IMR-90 (cell line): ENCODE measurements at regions not wholly inside any gene's neighbourhood (a gene's known extent, or its start where the extent isn't known, plus 50 kb on each side); places are given as distances from the start of the nearest gene placed in this dataset.

Source experiments
- ATAC-seq: fragments of 200-7000 bp; cut with Tn5 transposase; 2 replicates; pipeline ENCODE4 v1.9.1; 2020; ENCODE audit warnings: low read depth, mild to moderate bottlenecking, moderate library complexity
- BruUV-seq: library from RNA; stranded (reverse); fragments of 400-500 nt; replicated peaks from 2 replicates; lab custom pipeline; 2021; lab: Mats Ljungman, UMichigan
- CTCF ChIA-PET: fragments of 300-600 bp; formaldehyde crosslinking; extraction: SDS; loops from one replicate; lab custom pipeline; 2021; ENCODE audit warnings: antibody characterized with exemption; lab: Yijun Ruan, JAX
- POLR2A ChIA-PET: fragments of 300-600 bp; sonication (Branson Sonifier 250); formaldehyde crosslinking; loops from one replicate; lab custom pipeline; 2022; ENCODE audit warnings: antibody characterized with exemption; ENCODE audit not compliant: unreplicated experiment; lab: Charles Lee
- DNase-seq: peaks from one replicate; pipeline ENCODE4 v3.0.0; 2013
- H2AFZ ChIP-seq: replicated peaks from 2 replicates; pipeline ENCODE3; 2013; ENCODE audit warnings: low read length, mild to moderate bottlenecking; ENCODE audit not compliant: poor library complexity
- H2AK5ac ChIP-seq: 2 replicates; pipeline ENCODE4 v1.6.1; 2013; ENCODE audit warnings: low read depth, low read length, inconsistent platforms
- H2AK9ac ChIP-seq: replicated peaks from 2 replicates; pipeline ENCODE3; 2013; ENCODE audit warnings: mild to moderate bottlenecking, low read depth, low read length, moderate library complexity; ENCODE audit not compliant: poor library complexity
- H2BK120ac ChIP-seq: 2 replicates; pipeline ENCODE4 v1.6.1; 2013; ENCODE audit warnings: low read depth, low read length, inconsistent platforms
- H2BK15ac ChIP-seq: 3 replicates; pipeline ENCODE4 v1.6.1; 2013; ENCODE audit warnings: low read depth, low read length, inconsistent platforms
- H2BK20ac ChIP-seq: 2 replicates; pipeline ENCODE4 v1.6.1; 2013; ENCODE audit warnings: low read depth, mild to moderate bottlenecking, inconsistent platforms, low read length, moderate library complexity
- H2BK5ac ChIP-seq: 2 replicates; pipeline ENCODE4 v1.6.1; 2013; ENCODE audit warnings: mild to moderate bottlenecking, low read depth, low read length, inconsistent platforms; ENCODE audit not compliant: poor library complexity, severe bottlenecking
- H3K14ac ChIP-seq: replicated peaks from 2 replicates; pipeline ENCODE4 v1.6.1; 2013; ENCODE audit warnings: low read depth, low read length, inconsistent platforms
- H3K18ac ChIP-seq: 2 replicates; pipeline ENCODE4 v1.6.1; 2013; ENCODE audit warnings: low read depth, low read length, control low read depth
- H3K23ac ChIP-seq: 2 replicates; pipeline ENCODE4 v1.6.1; 2013; ENCODE audit warnings: low read depth, low read length, inconsistent platforms
- H3K27ac ChIP-seq: 2 replicates; pipeline ENCODE4 v1.5.1; 2013; ENCODE audit warnings: mild to moderate bottlenecking, control low read depth, low read length; ENCODE audit not compliant: insufficient read depth
- H3K27me3 ChIP-seq: 2 replicates; pipeline ENCODE4 v1.6.1; 2013; ENCODE audit warnings: low read length; ENCODE audit not compliant: control insufficient read depth, insufficient read depth
- H3K36me3 ChIP-seq: 2 replicates; pipeline ENCODE4 v1.6.1; 2013; ENCODE audit warnings: low read length, mixed read lengths; ENCODE audit not compliant: control insufficient read depth, insufficient read depth
- H3K4ac ChIP-seq: 2 replicates; pipeline ENCODE4 v1.6.1; 2013; ENCODE audit warnings: low read depth, low read length, inconsistent platforms
- H3K4me1 ChIP-seq: 2 replicates; pipeline ENCODE4 v1.6.1; 2013; ENCODE audit warnings: low read length, mixed read lengths; ENCODE audit not compliant: control insufficient read depth, insufficient read depth
- H3K4me2 ChIP-seq: 2 replicates; pipeline ENCODE4 v1.6.1; 2013; ENCODE audit warnings: low read depth, mild to moderate bottlenecking, control low read depth, low read length, moderate library complexity
- H3K4me3 ChIP-seq: 2 replicates; pipeline ENCODE4 v1.5.1; 2013; ENCODE audit warnings: low read depth, mild to moderate bottlenecking, control low read depth, low read length, moderate library complexity; ENCODE audit not compliant: insufficient read depth
- H3K56ac ChIP-seq: 2 replicates; pipeline ENCODE4 v1.6.1; 2013; ENCODE audit warnings: low read length, inconsistent platforms; ENCODE audit not compliant: insufficient read depth; ENCODE audit errors: extremely low read depth
- H3K79me1 ChIP-seq, 2 experiments: 2 replicates each; pipeline ENCODE4 v1.6.1; 2013; ENCODE audit warnings: low read length in 2 of 2, inconsistent platforms in 1 of 2, low read depth in 1 of 2
- H3K9ac ChIP-seq: 2 replicates; pipeline ENCODE4 v1.6.1; 2013; ENCODE audit warnings: low read depth, low read length, control low read depth
- H3K9me1 ChIP-seq: 2 replicates; pipeline ENCODE4 v1.6.1; 2013; ENCODE audit warnings: low read length, inconsistent platforms; ENCODE audit not compliant: insufficient read depth
- H3K9me3 ChIP-seq: 2 replicates; pipeline ENCODE4 v1.6.1; 2013; ENCODE audit warnings: low read length; ENCODE audit not compliant: control insufficient read depth, insufficient read depth
- H4K20me1 ChIP-seq: 2 replicates; pipeline ENCODE4 v1.6.1; 2013; ENCODE audit warnings: low read length, inconsistent platforms; ENCODE audit not compliant: insufficient read depth
- H4K5ac ChIP-seq: 2 replicates; pipeline ENCODE4 v1.6.1; 2013; ENCODE audit warnings: mild to moderate bottlenecking, low read depth, low read length, control low read depth
- H4K8ac ChIP-seq, 2 experiments: 2 replicates each; pipeline ENCODE4 v1.6.1; 2013; ENCODE audit warnings: low read depth in 2 of 2, low read length in 2 of 2, control low read depth in 1 of 2, inconsistent platforms in 1 of 2
- H4K91ac ChIP-seq: 2 replicates; pipeline ENCODE4 v1.6.1; 2013; ENCODE audit warnings: low read depth, low read length, inconsistent platforms; ENCODE audit not compliant: insufficient read depth
- BHLHE40 ChIP-seq: fragments of 150-350 bp; IDR thresholded peaks from 2 replicates; pipeline ENCODE4 v1.6.1; 2016; ENCODE audit warnings: mild to moderate bottlenecking, low read depth, low read length
- CEBPB ChIP-seq: IDR thresholded peaks from 2 replicates; pipeline ENCODE4 v1.6.1; 2012; ENCODE audit warnings: low read depth, low read length, improper control_type of control experiment
- CHD1 ChIP-seq: IDR thresholded peaks from 2 replicates; pipeline ENCODE4 v1.6.1; 2012; ENCODE audit warnings: low read depth, low read length, improper control_type of control experiment
- CTCF ChIP-seq: conservative IDR thresholded peaks from 2 replicates; pipeline ENCODE4 v1.5.1; 2012; ENCODE audit warnings: mild to moderate bottlenecking, low read depth, low read length, improper control_type of control experiment
- FOS ChIP-seq: fragments of 150-350 bp; IDR thresholded peaks from 2 replicates; pipeline ENCODE4 v1.6.1; 2016; ENCODE audit warnings: low read depth, low read length
- MAFK ChIP-seq: IDR thresholded peaks from 2 replicates; pipeline ENCODE4 v1.6.1; 2012; ENCODE audit warnings: low read depth, low read length, improper control_type of control experiment
- MAZ ChIP-seq: IDR thresholded peaks from 2 replicates; pipeline ENCODE4 v1.6.1; 2012; ENCODE audit warnings: low read depth, mild to moderate bottlenecking, low read length, improper control_type of control experiment, moderate library complexity, borderline replicate concordance
- MXI1 ChIP-seq: IDR thresholded peaks from 2 replicates; pipeline ENCODE4 v1.6.1; 2012; ENCODE audit warnings: low read depth, mild to moderate bottlenecking, low read length, moderate library complexity, borderline replicate concordance
- NFE2L2 ChIP-seq: fragments of 150-350 bp; IDR thresholded peaks from 2 replicates; pipeline ENCODE4 v1.6.1; 2016; ENCODE audit warnings: low read depth, mild to moderate bottlenecking, low read length
- POLR2A ChIP-seq: IDR thresholded peaks from 2 replicates; pipeline ENCODE4 v1.6.1; 2012; ENCODE audit warnings: mild to moderate bottlenecking, low read depth, low read length
- RAD21 ChIP-seq: IDR thresholded peaks from 2 replicates; pipeline ENCODE4 v1.6.1; 2012; ENCODE audit warnings: low read length, improper control_type of control experiment
- RCOR1 ChIP-seq: IDR thresholded peaks from 2 replicates; pipeline ENCODE4 v1.6.1; 2012; ENCODE audit warnings: mild to moderate bottlenecking, low read length, improper control_type of control experiment; ENCODE audit not compliant: insufficient replicate concordance
- RFX5 ChIP-seq: IDR thresholded peaks from 2 replicates; pipeline ENCODE4 v1.8.0; 2012; ENCODE audit warnings: low read depth, mild to moderate bottlenecking, low read length, moderate library complexity
- SMC3 ChIP-seq: fragments of 150-350 bp; IDR thresholded peaks from 2 replicates; pipeline ENCODE4 v1.6.1; 2016; ENCODE audit warnings: low read depth, mild to moderate bottlenecking, antibody characterized with exemption, low read length, moderate library complexity
- USF2 ChIP-seq: fragments of 150-350 bp; IDR thresholded peaks from 2 replicates; pipeline ENCODE4 v1.6.1; 2017; ENCODE audit warnings: mild to moderate bottlenecking, antibody characterized with exemption, low read length, low read depth
- WGBS, 2 experiments: methylation state at CpG; one replicate each; pipeline versions ENCODE4 v1.1.5 to v1.1.7; 2013; ENCODE audit warnings: missing lambda C conversion rate in 2 of 2; ENCODE audit not compliant: insufficient read length in 1 of 2; ENCODE audit errors: extremely low coverage in 2 of 2; 5-methylcytosine and 5-hydroxymethylcytosine counted together
- dilution Hi-C: fragments of 300-500 bp; cut with HindIII; formaldehyde crosslinking; loops from one replicate; pipeline ENCODE4 v1.14.3; 2018; ENCODE audit warnings: low sequenced_read_pairs; ENCODE audit not compliant: unreplicated experiment
- in situ Hi-C: fragments of 300-500 bp; cut with MboI; formaldehyde crosslinking; loops from 3 replicates; pipeline ENCODE4 v1.14.3; 2019; ENCODE audit warnings: low sequenced_read_pairs, inconsistent platforms, mixed read lengths
- intact Hi-C: fragments of 100-400 bp; cut with micrococcal nuclease; formaldehyde crosslinking; loops from 2 replicates; pipeline ENCODE4 v1.10.0; 2022
- TF ChIP-seq, protein P1 (sequence below): fragments of 150-350 bp; IDR thresholded peaks from 2 replicates; pipeline ENCODE4 v1.6.1; 2016; ENCODE audit warnings: low read depth, mild to moderate bottlenecking, low read length, moderate library complexity, borderline replicate concordance

- Histone ChIP-seq H3K79me1 (no peaks in the 10 kb centered on the region), H3K36me3 (no peaks in the 10 kb centered on the region), H4K8ac (no peak overlapping the region), H3K4me1 (no peaks in the 10 kb centered on the region; the same call in 1 of the 2 replicates), H3K27me3 (peaks cover 2% of the 10 kb centered on the region; the same call in 1 of the 2 replicates), H2BK120ac (no peak overlapping the region), H4K5ac (no peak overlapping the region), H2AK9ac (no peak overlapping the region), H3K14ac (no peak overlapping the region), H3K27ac (no peak overlapping the region), H4K91ac (no peak overlapping the region), H3K18ac (no peak overlapping the region), H3K4me3 (no peak overlapping the region), H2BK20ac (no peak overlapping the region), H2AK5ac (no peak overlapping the region), H3K23ac (no peak overlapping the region), H3K9ac (no peak overlapping the region), H2BK5ac (no peak overlapping the region), H3K56ac (no peak overlapping the region), H3K4ac (no peak overlapping the region), H3K9me1 (no peaks in the 10 kb centered on the region), H2AFZ (no peak overlapping the region), H3K4me2 (no peak overlapping the region), H2BK15ac (no peak overlapping the region), H4K20me1 (no peaks in the 10 kb centered on the region), H3K9me3 (no peaks in the 10 kb centered on the region; the same call in 1 of the 2 replicates)
- TF ChIP-seq CTCF (no peak), RCOR1 (no peak), CEBPB (no peak), BHLHE40 (no peak), CHD1 (no peak), RFX5 (no peak), FOS (no peak), MAZ (no peak), RAD21 (no peak), MXI1 (no peak), SMC3 (no peak), USF2 (no peak), MAFK (no peak), POLR2A (no peak), NFE2L2 (no peak)
- TF ChIP-seq, protein P1, sequence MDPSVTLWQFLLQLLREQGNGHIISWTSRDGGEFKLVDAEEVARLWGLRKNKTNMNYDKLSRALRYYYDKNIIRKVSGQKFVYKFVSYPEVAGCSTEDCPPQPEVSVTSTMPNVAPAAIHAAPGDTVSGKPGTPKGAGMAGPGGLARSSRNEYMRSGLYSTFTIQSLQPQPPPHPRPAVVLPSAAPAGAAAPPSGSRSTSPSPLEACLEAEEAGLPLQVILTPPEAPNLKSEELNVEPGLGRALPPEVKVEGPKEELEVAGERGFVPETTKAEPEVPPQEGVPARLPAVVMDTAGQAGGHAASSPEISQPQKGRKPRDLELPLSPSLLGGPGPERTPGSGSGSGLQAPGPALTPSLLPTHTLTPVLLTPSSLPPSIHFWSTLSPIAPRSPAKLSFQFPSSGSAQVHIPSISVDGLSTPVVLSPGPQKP = no peak
- no TSS peak for BruUV-seq
- POLR2A ChIA-PET = no interaction called here
- dilution Hi-C loops (no loop called here), in situ Hi-C loops (no loop called here), intact Hi-C loops (no loop called here)
- WGBS, 2 experiments = 60% methylated on average over 5 of the region's 6 CpGs; no CpG with 5 or more reads in 1 of the 2 experiments
- CTCF ChIA-PET = no interaction called here
- ATAC-seq (no peak), DNase-seq (no peak)
These were observed 391.0 kb upstream of the WWC1 start for GRCh38 chr5:167900340-167900935.
